H1 (cell line): ENCODE measurements at regions not wholly inside any gene's neighbourhood (a gene's known extent, or its start where the extent isn't known, plus 50 kb on each side); places are given as distances from the start of the nearest gene placed in this dataset.

Source experiments
- CTCF ChIA-PET: fragments of 300-600 bp; sonication (Branson Sonifier 250); formaldehyde crosslinking; loops from one replicate; lab custom pipeline; 2021; ENCODE audit not compliant: partially characterized antibody; lab: Charles Lee
- POLR2A ChIA-PET: fragments of 300-600 bp; sonication (Branson Sonifier 250); formaldehyde crosslinking; loops from one replicate; lab custom pipeline; 2021; ENCODE audit warnings: inconsistent platforms; ENCODE audit not compliant: partially characterized antibody; lab: Charles Lee
- DNase-seq, 2 experiments: peaks; one replicate each; pipeline versions ENCODE4 v3.0.0 to v3.0.0-alpha.2; 2010 to 2022; ENCODE audit warnings: low spot score in 2 of 2, low read depth in 1 of 2, mixed read lengths in 1 of 2
- FAIRE-seq: peaks from 2 replicates; lab custom pipeline; 2011; peaks lifted over from hg19 to GRCh38; lab: Jason Lieb, UNC
- H2AFZ ChIP-seq: 2 replicates; pipeline ENCODE4 v1.8.1; 2012; ENCODE audit warnings: low read length, inconsistent platforms
- H2AK5ac ChIP-seq: 2 replicates; pipeline ENCODE4 v1.6.1; 2013; ENCODE audit warnings: low read depth, low read length
- H2BK120ac ChIP-seq: replicated peaks from 2 replicates; pipeline ENCODE3; 2013; ENCODE audit warnings: low read depth, low read length, inconsistent platforms
- H2BK12ac ChIP-seq: 2 replicates; pipeline ENCODE4 v1.6.1; 2013; ENCODE audit warnings: low read depth, low read length
- H2BK15ac ChIP-seq: 2 replicates; pipeline ENCODE4 v1.6.1; 2013; ENCODE audit warnings: low read length
- H2BK20ac ChIP-seq: 2 replicates; pipeline ENCODE4 v1.6.1; 2013; ENCODE audit warnings: low read length
- H2BK5ac ChIP-seq: 2 replicates; pipeline ENCODE4 v1.6.1; 2013; ENCODE audit warnings: low read depth, low read length
- H3K14ac ChIP-seq: 2 replicates; pipeline ENCODE4 v1.6.1; 2013; ENCODE audit warnings: inconsistent platforms; ENCODE audit not compliant: insufficient read length
- H3K18ac ChIP-seq: 2 replicates; pipeline ENCODE4 v1.6.1; 2013; ENCODE audit warnings: low read length; ENCODE audit errors: extremely low read depth
- H3K23ac ChIP-seq: 2 replicates; pipeline ENCODE4 v1.6.1; 2013; ENCODE audit warnings: inconsistent platforms; ENCODE audit not compliant: insufficient read length
- H3K23me2 ChIP-seq: 2 replicates; pipeline ENCODE4 v1.6.1; 2013; ENCODE audit warnings: low read depth, low read length
- H3K27ac ChIP-seq: 2 replicates; pipeline ENCODE4 v1.6.1; 2011; ENCODE audit warnings: low read depth, low read length, inconsistent platforms
- H3K27me3 ChIP-seq, 4 experiments: replicated peaks in 1 of 4; 1 replicate in 1 of 4; 2 replicates in 3 of 4; pipeline versions ENCODE4 v1.6.1 to v1.8.1; 2011 to 2013; ENCODE audit warnings: low read length in 3 of 4, mild to moderate bottlenecking in 3 of 4, inconsistent platforms in 2 of 4, mixed read lengths in 2 of 4, moderate library complexity in 1 of 4; ENCODE audit not compliant: control insufficient read depth in 3 of 4, insufficient read depth in 3 of 4; ENCODE audit errors: extremely low read depth in 1 of 4
- H3K36me3 ChIP-seq, 4 experiments: 2 replicates each; pipeline versions ENCODE4 v1.6.1 to v1.8.1; 2011 to 2013; ENCODE audit warnings: mild to moderate bottlenecking in 4 of 4, low read length in 3 of 4, moderate library complexity in 2 of 4, control low read depth in 1 of 4, inconsistent platforms in 1 of 4; ENCODE audit not compliant: insufficient read depth in 4 of 4, control insufficient read depth in 2 of 4
- H3K4ac ChIP-seq: replicated peaks from 2 replicates; pipeline ENCODE3; 2013; ENCODE audit warnings: low read length, low read depth, mixed read lengths, inconsistent platforms; ENCODE audit not compliant: insufficient read length
- H3K4me1 ChIP-seq, 4 experiments: replicated peaks in 1 of 4; 1 replicate in 1 of 4; 2 replicates in 3 of 4; pipeline versions ENCODE4 v1.6.1 to v1.8.1; 2011 to 2013; ENCODE audit warnings: low read length in 3 of 4, inconsistent platforms in 2 of 4, mixed read lengths in 1 of 4; ENCODE audit not compliant: insufficient read depth in 4 of 4, control insufficient read depth in 3 of 4
- H3K4me2 ChIP-seq, 2 experiments: 2 replicates each; pipeline versions ENCODE4 v1.6.1 to v1.8.1; 2011 to 2013; ENCODE audit warnings: low read depth in 2 of 2, low read length in 2 of 2, control low read depth in 1 of 2, inconsistent platforms in 1 of 2, mild to moderate bottlenecking in 1 of 2; ENCODE audit not compliant: insufficient read depth in 1 of 2
- H3K4me3 ChIP-seq, 4 experiments: fragments of 200-600, 300-600 bp in 1 of 4; sonication (generic), shearing (Covaris generic), sonication (Bioruptor Twin) in 1 of 4; 2 replicates each; pipeline versions ENCODE4 v1.5.1 to v1.8.1; 2011 to 2016; ENCODE audit warnings: low read length in 4 of 4, low read depth in 3 of 4, control low read depth in 2 of 4, inconsistent platforms in 2 of 4, mild to moderate bottlenecking in 2 of 4, mixed read lengths in 1 of 4, moderate library complexity in 1 of 4; ENCODE audit not compliant: insufficient read depth in 2 of 4; ENCODE audit errors: extremely low read depth in 1 of 4
- H3K56ac ChIP-seq: replicated peaks from 2 replicates; pipeline ENCODE3; 2013; ENCODE audit warnings: low read depth, mild to moderate bottlenecking, mixed read lengths, low read length, inconsistent platforms; ENCODE audit not compliant: insufficient read length
- H3K79me1 ChIP-seq: 2 replicates; pipeline ENCODE4 v1.6.1; 2013; ENCODE audit warnings: low read depth, low read length, control low read depth
- H3K79me2 ChIP-seq, 2 experiments: 2 replicates each; pipeline versions ENCODE4 v1.6.1 to v1.8.1; 2012 to 2013; ENCODE audit warnings: low read length in 2 of 2, mild to moderate bottlenecking in 2 of 2, inconsistent platforms in 1 of 2; ENCODE audit not compliant: insufficient read depth in 2 of 2, control insufficient read depth in 1 of 2
- H3K9ac ChIP-seq, 4 experiments: replicated peaks in 1 of 4; 1 replicate in 1 of 4; 2 replicates in 3 of 4; pipeline versions ENCODE4 v1.6.1 to v1.8.1; 2011 to 2013; ENCODE audit warnings: low read depth in 3 of 4, low read length in 3 of 4, control low read depth in 2 of 4, mild to moderate bottlenecking in 2 of 4, moderate library complexity in 2 of 4, inconsistent platforms in 1 of 4; ENCODE audit errors: extremely low read depth in 1 of 4
- H3K9me3 ChIP-seq, 2 experiments: 2 replicates each; pipeline versions ENCODE4 v1.6.1 to v1.8.1; 2012 to 2013; ENCODE audit warnings: mild to moderate bottlenecking in 2 of 2, moderate library complexity in 2 of 2, control low read depth in 1 of 2, inconsistent platforms in 1 of 2, low read depth in 1 of 2, low read length in 1 of 2, mixed read lengths in 1 of 2; ENCODE audit not compliant: insufficient read depth in 2 of 2
- H4K20me1 ChIP-seq, 2 experiments: replicated peaks in 1 of 2; 2 replicates each; pipeline versions ENCODE3 to v1.8.1; 2011 to 2013; ENCODE audit warnings: inconsistent platforms in 2 of 2, low read length in 2 of 2, mild to moderate bottlenecking in 1 of 2; ENCODE audit not compliant: insufficient read depth in 2 of 2, control insufficient read depth in 1 of 2
- H4K5ac ChIP-seq: 2 replicates; pipeline ENCODE4 v1.6.1; 2013; ENCODE audit warnings: low read length, low read depth, mixed read lengths, inconsistent platforms; ENCODE audit not compliant: insufficient read length
- H4K8ac ChIP-seq: 2 replicates; pipeline ENCODE4 v1.8.0; 2013; ENCODE audit warnings: mild to moderate bottlenecking, moderate library complexity, low read length, inconsistent platforms; ENCODE audit not compliant: insufficient read depth; ENCODE audit errors: extremely low read depth
- H4K91ac ChIP-seq: replicated peaks from 2 replicates; pipeline ENCODE3; 2013; ENCODE audit warnings: low read length, mixed read lengths, inconsistent platforms; ENCODE audit not compliant: insufficient read length
- CHD2 ChIP-seq: IDR thresholded peaks from 2 replicates; pipeline ENCODE4 v1.6.1; 2012; ENCODE audit warnings: low read length, improper control_type of control experiment
- SP2 ChIP-seq: IDR thresholded peaks from 2 replicates; pipeline ENCODE4 v1.6.1; 2012; ENCODE audit warnings: mild to moderate bottlenecking, low read length, inconsistent platforms
- WGBS, 2 experiments: shearing (Covaris generic) in 1 of 2; methylation state at CpG; one replicate each; pipeline versions ENCODE4 v1.1.6 to v1.1.7; 2013 to 2015; ENCODE audit warnings: low lambda C conversion rate in 2 of 2, mixed read lengths in 2 of 2, inconsistent platforms in 1 of 2, low coverage in 1 of 2, missing lambda C conversion rate in 1 of 2; ENCODE audit not compliant: insufficient replicate concordance in 2 of 2, insufficient coverage in 1 of 2, insufficient read length in 1 of 2; ENCODE audit errors: extremely low coverage in 1 of 2, missing lambda C conversion rate in 1 of 2; 5-methylcytosine and 5-hydroxymethylcytosine counted together

DNA sequence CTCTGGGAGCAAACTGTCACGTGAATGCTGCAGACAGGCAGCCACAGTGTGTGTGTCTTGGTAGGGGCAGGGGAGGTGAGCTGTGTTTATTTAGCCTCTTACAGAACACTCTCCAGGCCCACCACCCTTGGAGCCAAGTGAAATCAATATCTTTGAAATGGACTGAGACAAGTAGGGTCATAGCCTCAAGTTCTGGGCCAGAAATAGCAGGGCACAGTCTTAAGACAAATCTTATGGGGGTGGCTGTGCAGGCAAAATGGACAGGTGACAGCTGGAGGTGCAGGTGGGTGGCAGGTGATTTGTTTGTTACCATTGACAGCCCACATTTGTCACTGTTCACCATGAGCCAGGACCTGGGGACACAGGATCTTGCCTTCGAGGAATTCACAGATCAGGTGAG is 93.6 kb upstream of the NMNAT3 start:
- Histone ChIP-seq H3K4me1 (peaks cover 3 to 10% (median 6%) of the 10 kb centered on the region in 4 experiments; a peak in 6 of 7 replicates), H3K4me2 (no peak overlapping the region), H2AK5ac (no peak overlapping the region), H2BK15ac (no peak overlapping the region), H4K20me1 (no peaks in the 10 kb centered on the region), H3K56ac (no peak overlapping the region), H3K4ac (no peak overlapping the region), H4K8ac (no peak overlapping the region), H3K79me2 (no peaks in the 10 kb centered on the region), H3K9me3 (no peaks in the 10 kb centered on the region), H3K18ac (no peak overlapping the region), H2BK120ac (no peak overlapping the region), H2BK12ac (no peak overlapping the region), H3K23ac (no peak overlapping the region), H3K23me2 (0 out of 2 replicates have a peak, but pooled peaks cover 2% of the 10 kb centered on the region), H3K79me1 (no peaks in the 10 kb centered on the region), H2BK5ac (no peak overlapping the region), H3K14ac (no peak overlapping the region), H3K36me3 (no peaks in the 10 kb centered on the region), H3K4me3 (no peak overlapping the region), H2AFZ (no peak overlapping the region), H3K27me3 (no peaks in the 10 kb centered on the region)
- CTCF ChIA-PET: no interaction called here
- 72% methylated on average over 2 of the region's 2 CpGs; no CpG with 5 or more reads in 1 of the 2 experiments for WGBS, 2 experiments
- POLR2A ChIA-PET: interaction anchor here (0.7 kb wide), 1 partner anchor 9 kb away, joined by 3 read pairs; no protein-coding TSS in a partner anchor
- TF ChIP-seq SP2 (no peak), CHD2 (no peak)
- TF ChIP-seq, all 59 proteins: peak for 0
- no peak overlapping the region for H4K91ac ChIP-seq
- no peak overlapping the region for H3K9ac ChIP-seq
- DNase-seq: no peak
- H2BK20ac ChIP-seq: no peak overlapping the region
- FAIRE-seq: no peak
- no peak overlapping the region for H4K5ac ChIP-seq
- H3K27ac ChIP-seq: no peak overlapping the region
